ENCODE measurements at regions not wholly inside any gene's neighbourhood (a gene's known extent, or its start where the extent isn't known, plus 50 kb on each side); places are given as distances from the start of the nearest gene placed in this dataset.

DNA sequence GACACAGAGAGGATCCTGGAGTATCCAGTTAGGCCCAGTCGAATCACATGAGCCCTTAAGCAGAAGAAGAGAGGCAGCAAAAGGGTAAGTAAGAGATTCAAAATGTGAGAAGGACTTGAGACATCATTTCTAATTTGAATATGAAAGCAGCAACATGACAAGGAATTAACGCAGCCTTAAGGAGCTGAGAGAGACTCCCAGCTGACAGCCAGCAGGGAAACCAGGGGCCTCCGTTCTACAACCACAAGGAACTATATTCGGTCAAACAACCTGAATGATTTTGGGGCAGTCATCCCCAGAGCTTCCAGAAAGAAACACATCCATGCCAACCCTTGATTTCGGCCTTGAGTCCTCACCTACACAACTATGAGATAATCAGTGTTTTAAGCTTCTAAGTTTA lies 189.7 kb upstream of the MTNR1B start:
- TF ChIP-seq, protein P1, sequence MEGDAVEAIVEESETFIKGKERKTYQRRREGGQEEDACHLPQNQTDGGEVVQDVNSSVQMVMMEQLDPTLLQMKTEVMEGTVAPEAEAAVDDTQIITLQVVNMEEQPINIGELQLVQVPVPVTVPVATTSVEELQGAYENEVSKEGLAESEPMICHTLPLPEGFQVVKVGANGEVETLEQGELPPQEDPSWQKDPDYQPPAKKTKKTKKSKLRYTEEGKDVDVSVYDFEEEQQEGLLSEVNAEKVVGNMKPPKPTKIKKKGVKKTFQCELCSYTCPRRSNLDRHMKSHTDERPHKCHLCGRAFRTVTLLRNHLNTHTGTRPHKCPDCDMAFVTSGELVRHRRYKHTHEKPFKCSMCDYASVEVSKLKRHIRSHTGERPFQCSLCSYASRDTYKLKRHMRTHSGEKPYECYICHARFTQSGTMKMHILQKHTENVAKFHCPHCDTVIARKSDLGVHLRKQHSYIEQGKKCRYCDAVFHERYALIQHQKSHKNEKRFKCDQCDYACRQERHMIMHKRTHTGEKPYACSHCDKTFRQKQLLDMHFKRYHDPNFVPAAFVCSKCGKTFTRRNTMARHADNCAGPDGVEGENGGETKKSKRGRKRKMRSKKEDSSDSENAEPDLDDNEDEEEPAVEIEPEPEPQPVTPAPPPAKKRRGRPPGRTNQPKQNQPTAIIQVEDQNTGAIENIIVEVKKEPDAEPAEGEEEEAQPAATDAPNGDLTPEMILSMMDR (IDR thresholded peaks at IDR 0.05; ENCODE audit: low read depth, low read length, missing control alignments): no peak
- DNase-seq (ENCODE audit: low read depth): no peak
- no peak overlapping the region for H3K4me3 ChIP-seq (ENCODE audit: low read depth, low read length)

DNA sequence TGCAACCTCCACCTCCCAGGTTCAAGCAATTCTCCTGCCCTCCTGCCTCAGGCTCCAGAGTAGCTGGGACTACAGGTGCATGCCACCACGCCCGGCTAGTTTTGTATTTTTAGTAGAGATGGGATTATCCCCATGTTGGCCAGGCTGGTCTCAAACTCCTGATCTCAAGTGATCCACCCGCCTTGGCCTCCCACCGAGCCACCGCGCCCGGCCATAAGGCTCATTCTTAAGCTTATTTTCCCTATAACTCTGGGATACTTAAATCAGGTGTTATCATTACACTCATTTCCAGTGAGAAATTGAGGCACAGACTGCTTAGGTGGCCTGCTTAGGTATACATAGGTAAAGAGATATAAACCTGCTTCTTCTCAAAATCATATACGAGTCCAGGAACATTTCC lies 188.3 kb upstream of the MTNR1B start:
- DNase-seq (ENCODE audit: low read depth): no peak
- TF ChIP-seq, protein P1 (IDR thresholded peaks at IDR 0.05; ENCODE audit: low read depth, low read length, missing control alignments): no peak
- H3K4me3 ChIP-seq (ENCODE audit: low read depth, low read length): no peak overlapping the region

- no peak overlapping the region for H3K4me3 ChIP-seq (ENCODE audit: low read depth, low read length)
- TF ChIP-seq, protein P1 (IDR thresholded peaks at IDR 0.05; ENCODE audit: low read depth, low read length, missing control alignments): no peak
- no peak for DNase-seq (ENCODE audit: low read depth)
Observed at GRCh38 chr11:92782806-92783205, 186.6 kb upstream of the MTNR1B start.

DNA sequence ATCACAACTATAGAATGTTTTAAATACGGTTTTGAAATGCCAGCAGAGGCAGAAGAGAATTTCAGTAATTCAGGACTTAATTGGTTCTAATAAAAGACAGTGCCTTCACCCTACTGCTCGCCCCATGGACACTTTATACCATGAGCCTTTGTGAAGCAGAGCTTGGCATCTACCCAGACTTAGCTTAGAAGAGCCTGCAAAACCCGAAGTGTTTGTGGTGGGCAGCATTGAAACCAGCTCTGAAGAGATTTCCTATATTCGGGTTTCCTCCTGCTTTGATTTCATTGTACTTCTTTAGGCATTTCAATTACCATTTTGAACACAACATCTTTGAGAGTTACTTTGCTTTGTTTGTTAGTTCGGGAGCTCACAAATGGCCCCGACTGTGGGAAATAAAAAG lies 185.1 kb upstream of the MTNR1B start:
- DNase-seq (ENCODE audit: low read depth): no peak
- no peak overlapping the region for H3K4me3 ChIP-seq (ENCODE audit: low read depth, low read length)
- TF ChIP-seq, protein P1 (IDR thresholded peaks at IDR 0.05; ENCODE audit: low read depth, low read length, missing control alignments): no peak

GRCh38 chr11:92787638-92788037 lies 181.8 kb upstream of the MTNR1B start:
- DNase-seq (ENCODE audit: low read depth): no peak
- TF ChIP-seq, protein P1 (IDR thresholded peaks at IDR 0.05; ENCODE audit: low read depth, low read length, missing control alignments): no peak
- H3K4me3 ChIP-seq (ENCODE audit: low read depth, low read length): no peak overlapping the region

DNA sequence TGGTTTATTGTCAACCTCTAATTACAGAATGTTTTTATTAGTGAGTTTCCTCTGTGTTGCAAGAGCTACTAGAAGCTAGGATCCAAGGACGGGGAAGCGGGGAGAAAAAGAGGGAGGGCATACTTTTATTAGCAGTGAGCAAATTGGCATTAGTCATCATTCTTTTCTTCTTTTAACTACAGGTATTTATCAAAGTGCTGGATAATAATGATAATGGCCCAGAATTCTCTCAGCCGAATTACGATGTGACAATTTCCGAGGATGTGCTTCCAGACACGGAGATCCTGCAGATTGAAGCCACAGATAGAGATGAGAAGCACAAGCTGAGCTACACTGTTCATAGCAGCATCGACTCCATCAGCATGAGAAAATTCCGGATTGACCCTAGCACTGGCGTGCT lies 179.7 kb upstream of the MTNR1B start:
- H3K4me3 ChIP-seq (ENCODE audit: low read depth, low read length): no peak overlapping the region
- no peak for DNase-seq (ENCODE audit: low read depth)
- TF ChIP-seq, protein P1 (IDR thresholded peaks at IDR 0.05; ENCODE audit: low read depth, low read length, missing control alignments): no peak

GRCh38 chr11:92790366-92790765 lies 179.1 kb upstream of the MTNR1B start:
- no peak overlapping the region for H3K4me3 ChIP-seq (ENCODE audit: low read depth, low read length)
- TF ChIP-seq, protein P1 (IDR thresholded peaks at IDR 0.05; ENCODE audit: low read depth, low read length, missing control alignments): no peak
- DNase-seq (ENCODE audit: low read depth): no peak

Measured in GM12864 (cell line).